ENCODE measurements at regions not wholly inside any gene's neighbourhood (a gene's known extent, or its start where the extent isn't known, plus 50 kb on each side); places are given as distances from the start of the nearest gene placed in this dataset.

GRCh38 chr1:30446508-30446907 is 276.9 kb downstream of the MATN1 start:
- no peak for TF ChIP-seq CTCF (conservative IDR thresholded peaks at IDR 0.05; ENCODE audit: low read depth, low read length)
- Histone ChIP-seq H3K27ac (no peak overlapping the region), H3K4me3 (IDR thresholded peaks at IDR 0.05; ENCODE audit: insufficient read depth, low read depth, low read length) (no peak overlapping the region), H3K9ac (no peak overlapping the region), H2AFZ (ENCODE audit: low read depth) (no peak overlapping the region), H3K4me2 (no peak overlapping the region), H3K4me1 (ENCODE audit: low read depth, poor library complexity, severe bottlenecking) (no peaks in the 10 kb centered on the region), H3K36me3 (ENCODE audit: insufficient read depth) (no peaks in the 10 kb centered on the region), H3K27me3 (ENCODE audit: insufficient read depth, low read depth) (peaks cover 4% of the 10 kb centered on the region; the same call in 1 of the 2 replicates), H3K79me2 (ENCODE audit: insufficient read depth, low read depth) (no peaks in the 10 kb centered on the region), H4K20me1 (ENCODE audit: insufficient read depth) (no peaks in the 10 kb centered on the region)

GRCh38 chr1:30446095-30446494 is 277.3 kb downstream of the MATN1 start:
- Histone ChIP-seq H3K27ac (no peak overlapping the region), H3K79me2 (ENCODE audit: insufficient read depth, low read depth) (no peaks in the 10 kb centered on the region), H2AFZ (ENCODE audit: low read depth) (no peak overlapping the region), H3K4me2 (no peak overlapping the region), H3K4me3 (IDR thresholded peaks at IDR 0.05; ENCODE audit: insufficient read depth, low read depth, low read length) (no peak overlapping the region), H3K36me3 (ENCODE audit: insufficient read depth) (no peaks in the 10 kb centered on the region), H3K9ac (no peak overlapping the region), H3K27me3 (ENCODE audit: insufficient read depth, low read depth) (peaks cover 4% of the 10 kb centered on the region; the same call in 1 of the 2 replicates), H4K20me1 (ENCODE audit: insufficient read depth) (no peaks in the 10 kb centered on the region), H3K4me1 (ENCODE audit: low read depth, poor library complexity, severe bottlenecking) (no peaks in the 10 kb centered on the region)
- TF ChIP-seq CTCF (conservative IDR thresholded peaks at IDR 0.05; ENCODE audit: low read depth, low read length): no peak

- Histone ChIP-seq H3K36me3 (ENCODE audit: insufficient read depth) (no peaks in the 10 kb centered on the region), H3K9ac (no peak overlapping the region), H2AFZ (ENCODE audit: low read depth) (no peak overlapping the region), H4K20me1 (ENCODE audit: insufficient read depth) (no peaks in the 10 kb centered on the region), H3K4me2 (no peak overlapping the region), H3K4me1 (ENCODE audit: low read depth, poor library complexity, severe bottlenecking) (no peaks in the 10 kb centered on the region), H3K27me3 (ENCODE audit: insufficient read depth, low read depth) (peaks cover 4% of the 10 kb centered on the region; the same call in 1 of the 2 replicates), H3K4me3 (IDR thresholded peaks at IDR 0.05; ENCODE audit: insufficient read depth, low read depth, low read length) (no peak overlapping the region), H3K27ac (no peak overlapping the region), H3K79me2 (ENCODE audit: insufficient read depth, low read depth) (no peaks in the 10 kb centered on the region)
- TF ChIP-seq CTCF (conservative IDR thresholded peaks at IDR 0.05; ENCODE audit: low read depth, low read length): no peak
Measured at GRCh38 chr1:30445449-30445848, 277.9 kb downstream of the MATN1 start.

GRCh38 chr1:30444850-30445249 is 278.5 kb downstream of the MATN1 start:
- TF ChIP-seq CTCF (conservative IDR thresholded peaks at IDR 0.05; ENCODE audit: low read depth, low read length): no peak
- no peaks in the 10 kb centered on the region for H3K79me2 ChIP-seq (ENCODE audit: insufficient read depth, low read depth)
- no peaks in the 10 kb centered on the region for H3K36me3 ChIP-seq (ENCODE audit: insufficient read depth)
- peaks cover 4% of the 10 kb centered on the region; the same call in 1 of the 2 replicates for H3K27me3 ChIP-seq (ENCODE audit: insufficient read depth, low read depth)
- no peaks in the 10 kb centered on the region for H3K4me1 ChIP-seq (ENCODE audit: low read depth, poor library complexity, severe bottlenecking)
- no peak overlapping the region for H3K9ac ChIP-seq
- no peak overlapping the region for H3K4me2 ChIP-seq
- H2AFZ ChIP-seq (ENCODE audit: low read depth): no peak overlapping the region
- no peaks in the 10 kb centered on the region for H4K20me1 ChIP-seq (ENCODE audit: insufficient read depth)
- no peak overlapping the region for H3K4me3 ChIP-seq (IDR thresholded peaks at IDR 0.05; ENCODE audit: insufficient read depth, low read depth, low read length)
- no peak overlapping the region for H3K27ac ChIP-seq

All from KMS-11 (cell line).